ENCODE measurements at regions not wholly inside any gene's neighbourhood (a gene's known extent, or its start where the extent isn't known, plus 50 kb on each side); places are given as distances from the start of the nearest gene placed in this dataset.

DNA sequence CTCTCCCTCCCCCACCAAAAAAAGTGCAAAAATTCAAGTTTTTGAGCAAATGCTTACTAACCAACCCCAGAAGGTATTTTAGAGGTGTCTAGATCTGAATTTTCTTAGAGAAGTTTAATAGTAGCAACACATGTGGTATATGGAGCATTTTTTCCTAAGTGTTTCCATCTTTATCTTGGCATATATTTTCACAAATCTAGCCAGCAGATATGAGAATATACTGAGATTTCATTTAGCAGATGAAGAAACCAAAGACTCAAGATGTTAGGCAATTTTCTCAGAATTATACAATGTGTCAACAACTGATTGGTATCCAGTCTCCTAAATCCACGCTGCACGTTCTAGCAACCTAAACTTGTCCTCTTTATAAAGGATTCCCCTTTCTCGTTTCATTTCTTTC lies 245.5 kb upstream of the CXXC4 start:
- POLR2A ChIA-PET (ENCODE audit: partially characterized antibody), result no interaction called here
- no peak for TF ChIP-seq SIRT6 (IDR thresholded peaks at IDR 0.05; ENCODE audit: low read length)
- no peak for TF ChIP-seq MAFK (IDR thresholded peaks at IDR 0.05; ENCODE audit: low read depth, low read length)
- TF ChIP-seq RNF2 (IDR thresholded peaks at IDR 0.05; ENCODE audit: borderline replicate concordance, low read depth, low read length, missing control alignments, poor library complexity, severe bottlenecking), result no peak
- TF ChIP-seq CBX5 (IDR thresholded peaks at IDR 0.05; ENCODE audit: low read depth, low read length), result no peak
- no peak for TF ChIP-seq TAF7 (optimal IDR thresholded peaks at IDR 0.05; ENCODE audit: borderline replicate concordance, low read depth, low read length)
- no peak for TF ChIP-seq EP300 (IDR thresholded peaks at IDR 0.05; ENCODE audit: borderline replicate concordance in 1 of 2, low read depth in 2 of 2, low read length in 2 of 2)
- TF ChIP-seq ZNF274 (IDR thresholded peaks at IDR 0.05; ENCODE audit: borderline replicate concordance, extremely low read depth, low read length), result no peak
- no peak for TF ChIP-seq SIX5 (IDR thresholded peaks at IDR 0.05; ENCODE audit: low read depth, low read length)
- TF ChIP-seq RFX5 (IDR thresholded peaks at IDR 0.05; ENCODE audit: borderline replicate concordance, low read depth, low read length), result no peak
- no peak for TF ChIP-seq NANOG (IDR thresholded peaks at IDR 0.05; ENCODE audit: insufficient read depth, low read depth, low read length, poor library complexity, severe bottlenecking)
- TF ChIP-seq TBP (IDR thresholded peaks at IDR 0.05; ENCODE audit: low read depth, low read length), result no peak
- no peak for TF ChIP-seq TEAD4 (IDR thresholded peaks at IDR 0.05; ENCODE audit: low read depth, low read length)
- TF ChIP-seq, protein P1, sequence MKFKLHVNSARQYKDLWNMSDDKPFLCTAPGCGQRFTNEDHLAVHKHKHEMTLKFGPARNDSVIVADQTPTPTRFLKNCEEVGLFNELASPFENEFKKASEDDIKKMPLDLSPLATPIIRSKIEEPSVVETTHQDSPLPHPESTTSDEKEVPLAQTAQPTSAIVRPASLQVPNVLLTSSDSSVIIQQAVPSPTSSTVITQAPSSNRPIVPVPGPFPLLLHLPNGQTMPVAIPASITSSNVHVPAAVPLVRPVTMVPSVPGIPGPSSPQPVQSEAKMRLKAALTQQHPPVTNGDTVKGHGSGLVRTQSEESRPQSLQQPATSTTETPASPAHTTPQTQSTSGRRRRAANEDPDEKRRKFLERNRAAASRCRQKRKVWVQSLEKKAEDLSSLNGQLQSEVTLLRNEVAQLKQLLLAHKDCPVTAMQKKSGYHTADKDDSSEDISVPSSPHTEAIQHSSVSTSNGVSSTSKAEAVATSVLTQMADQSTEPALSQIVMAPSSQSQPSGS (IDR thresholded peaks at IDR 0.05; ENCODE audit: low read length), result no peak
- no peak for TF ChIP-seq CHD2 (IDR thresholded peaks at IDR 0.05; ENCODE audit: low read length)

More for the DNA sequence above, 245.5 kb upstream of the CXXC4 start:
- Histone ChIP-seq H3K4me1 (replicated peaks in 1 of 4; ENCODE audit: control insufficient read depth in 3 of 4, insufficient read depth in 4 of 4, low read length in 3 of 4) (no peaks in the 10 kb centered on the region), H2AK5ac (ENCODE audit: low read depth, low read length) (no peak overlapping the region), H3K4me3 (ENCODE audit: extremely low read depth in 1 of 4, insufficient read depth in 2 of 4, low read depth in 3 of 4, low read length in 4 of 4) (no peak overlapping the region), H3K79me1 (ENCODE audit: low read depth, low read length) (no peaks in the 10 kb centered on the region), H2BK12ac (ENCODE audit: low read depth, low read length) (no peak overlapping the region), H3K23me2 (ENCODE audit: low read depth, low read length) (no peaks in the 10 kb centered on the region), H3K23ac (ENCODE audit: insufficient read length) (no peak overlapping the region), H3K27me3 (replicated peaks in 1 of 4; ENCODE audit: control insufficient read depth in 3 of 4, extremely low read depth in 1 of 4, insufficient read depth in 3 of 4, low read length in 3 of 4) (no peaks in the 10 kb centered on the region), H4K8ac (ENCODE audit: extremely low read depth, insufficient read depth, low read length) (no peak overlapping the region), H2BK5ac (ENCODE audit: low read depth, low read length) (no peak overlapping the region), H4K20me1 (replicated peaks in 1 of 2; ENCODE audit: control insufficient read depth in 1 of 2, insufficient read depth in 2 of 2, low read length in 2 of 2) (no peaks in the 10 kb centered on the region), H2BK15ac (ENCODE audit: low read length) (no peak overlapping the region), H3K79me2 (ENCODE audit: control insufficient read depth in 1 of 2, insufficient read depth in 2 of 2, low read length in 2 of 2) (no peaks in the 10 kb centered on the region), H3K36me3 (ENCODE audit: control insufficient read depth in 2 of 4, insufficient read depth in 4 of 4, low read length in 3 of 4) (no peaks in the 10 kb centered on the region), H3K9ac (replicated peaks in 1 of 4; ENCODE audit: extremely low read depth in 1 of 4, low read depth in 3 of 4, low read length in 3 of 4) (no peak overlapping the region), H3K9me3 (ENCODE audit: insufficient read depth in 2 of 2, low read depth in 1 of 2, low read length in 1 of 2) (no peaks in the 10 kb centered on the region), H4K91ac (replicated peaks; ENCODE audit: insufficient read length, low read length) (no peak overlapping the region), H3K4ac (replicated peaks; ENCODE audit: insufficient read length, low read depth, low read length) (no peak overlapping the region), H2BK120ac (replicated peaks; ENCODE audit: low read depth, low read length) (no peak overlapping the region), H4K5ac (ENCODE audit: insufficient read length, low read depth, low read length) (no peak overlapping the region), H3K27ac (ENCODE audit: low read depth, low read length) (no peak overlapping the region), H2AFZ (ENCODE audit: low read length) (no peak overlapping the region), H2BK20ac (ENCODE audit: low read length) (no peak overlapping the region), H3K14ac (ENCODE audit: insufficient read length) (no peak overlapping the region), H3K56ac (replicated peaks; ENCODE audit: insufficient read length, low read depth, low read length) (no peak overlapping the region), H3K4me2 (ENCODE audit: insufficient read depth in 1 of 2, low read depth in 2 of 2, low read length in 2 of 2) (no peak overlapping the region), H3K18ac (ENCODE audit: extremely low read depth, low read length) (no peak overlapping the region)
- CTCF ChIA-PET (ENCODE audit: partially characterized antibody), result no interaction called here
- FAIRE-seq, result no peak
- DNase-seq (ENCODE audit: low read depth in 1 of 2, low spot score in 2 of 2), result no peak
- 93% methylated on average over 3 of the region's 3 CpGs; no CpG with 5 or more reads in 1 of the 2 experiments for WGBS, 2 experiments (ENCODE audit: extremely low coverage in 1 of 2, insufficient coverage in 1 of 2, insufficient read length in 1 of 2, insufficient replicate concordance in 2 of 2, low coverage in 1 of 2, low lambda C conversion rate in 2 of 2, missing lambda C conversion rate in 1 of 2)

Data from H1 (cell line).